H1 (cell line): ENCODE measurements at regions not wholly inside any gene's neighbourhood (a gene's known extent, or its start where the extent isn't known, plus 50 kb on each side); places are given as distances from the start of the nearest gene placed in this dataset.

Experiments used
- CTCF ChIA-PET: fragments of 300-600 bp; sonication (Branson Sonifier 250); formaldehyde crosslinking; loops from one replicate; lab custom pipeline; 2021; ENCODE audit not compliant: partially characterized antibody; lab: Charles Lee
- POLR2A ChIA-PET: fragments of 300-600 bp; sonication (Branson Sonifier 250); formaldehyde crosslinking; loops from one replicate; lab custom pipeline; 2021; ENCODE audit warnings: inconsistent platforms; ENCODE audit not compliant: partially characterized antibody; lab: Charles Lee
- DNase-seq, 2 experiments: peaks; one replicate each; pipeline versions ENCODE4 v3.0.0 to v3.0.0-alpha.2; 2010 to 2022; ENCODE audit warnings: low spot score in 2 of 2, low read depth in 1 of 2, mixed read lengths in 1 of 2
- FAIRE-seq: peaks from 2 replicates; lab custom pipeline; 2011; peaks lifted over from hg19 to GRCh38; lab: Jason Lieb, UNC
- H2AFZ ChIP-seq: 2 replicates; pipeline ENCODE4 v1.8.1; 2012; ENCODE audit warnings: low read length, inconsistent platforms
- H2AK5ac ChIP-seq: 2 replicates; pipeline ENCODE4 v1.6.1; 2013; ENCODE audit warnings: low read depth, low read length
- H2BK120ac ChIP-seq: replicated peaks from 2 replicates; pipeline ENCODE3; 2013; ENCODE audit warnings: low read depth, low read length, inconsistent platforms
- H2BK12ac ChIP-seq: 2 replicates; pipeline ENCODE4 v1.6.1; 2013; ENCODE audit warnings: low read depth, low read length
- H2BK15ac ChIP-seq: 2 replicates; pipeline ENCODE4 v1.6.1; 2013; ENCODE audit warnings: low read length
- H2BK20ac ChIP-seq: 2 replicates; pipeline ENCODE4 v1.6.1; 2013; ENCODE audit warnings: low read length
- H2BK5ac ChIP-seq: 2 replicates; pipeline ENCODE4 v1.6.1; 2013; ENCODE audit warnings: low read depth, low read length
- H3K14ac ChIP-seq: 2 replicates; pipeline ENCODE4 v1.6.1; 2013; ENCODE audit warnings: inconsistent platforms; ENCODE audit not compliant: insufficient read length
- H3K18ac ChIP-seq: 2 replicates; pipeline ENCODE4 v1.6.1; 2013; ENCODE audit warnings: low read length; ENCODE audit errors: extremely low read depth
- H3K23ac ChIP-seq: 2 replicates; pipeline ENCODE4 v1.6.1; 2013; ENCODE audit warnings: inconsistent platforms; ENCODE audit not compliant: insufficient read length
- H3K23me2 ChIP-seq: 2 replicates; pipeline ENCODE4 v1.6.1; 2013; ENCODE audit warnings: low read depth, low read length
- H3K27ac ChIP-seq: 2 replicates; pipeline ENCODE4 v1.6.1; 2011; ENCODE audit warnings: low read depth, low read length, inconsistent platforms
- H3K27me3 ChIP-seq, 4 experiments: replicated peaks in 1 of 4; 1 replicate in 1 of 4; 2 replicates in 3 of 4; pipeline versions ENCODE4 v1.6.1 to v1.8.1; 2011 to 2013; ENCODE audit warnings: low read length in 3 of 4, mild to moderate bottlenecking in 3 of 4, inconsistent platforms in 2 of 4, mixed read lengths in 2 of 4, moderate library complexity in 1 of 4; ENCODE audit not compliant: control insufficient read depth in 3 of 4, insufficient read depth in 3 of 4; ENCODE audit errors: extremely low read depth in 1 of 4
- H3K36me3 ChIP-seq, 4 experiments: 2 replicates each; pipeline versions ENCODE4 v1.6.1 to v1.8.1; 2011 to 2013; ENCODE audit warnings: mild to moderate bottlenecking in 4 of 4, low read length in 3 of 4, moderate library complexity in 2 of 4, control low read depth in 1 of 4, inconsistent platforms in 1 of 4; ENCODE audit not compliant: insufficient read depth in 4 of 4, control insufficient read depth in 2 of 4
- H3K4ac ChIP-seq: replicated peaks from 2 replicates; pipeline ENCODE3; 2013; ENCODE audit warnings: low read length, low read depth, mixed read lengths, inconsistent platforms; ENCODE audit not compliant: insufficient read length
- H3K4me1 ChIP-seq, 4 experiments: replicated peaks in 1 of 4; 1 replicate in 1 of 4; 2 replicates in 3 of 4; pipeline versions ENCODE4 v1.6.1 to v1.8.1; 2011 to 2013; ENCODE audit warnings: low read length in 3 of 4, inconsistent platforms in 2 of 4, mixed read lengths in 1 of 4; ENCODE audit not compliant: insufficient read depth in 4 of 4, control insufficient read depth in 3 of 4
- H3K4me2 ChIP-seq, 2 experiments: 2 replicates each; pipeline versions ENCODE4 v1.6.1 to v1.8.1; 2011 to 2013; ENCODE audit warnings: low read depth in 2 of 2, low read length in 2 of 2, control low read depth in 1 of 2, inconsistent platforms in 1 of 2, mild to moderate bottlenecking in 1 of 2; ENCODE audit not compliant: insufficient read depth in 1 of 2
- H3K4me3 ChIP-seq, 4 experiments: fragments of 200-600, 300-600 bp in 1 of 4; sonication (generic), shearing (Covaris generic), sonication (Bioruptor Twin) in 1 of 4; 2 replicates each; pipeline versions ENCODE4 v1.5.1 to v1.8.1; 2011 to 2016; ENCODE audit warnings: low read length in 4 of 4, low read depth in 3 of 4, control low read depth in 2 of 4, inconsistent platforms in 2 of 4, mild to moderate bottlenecking in 2 of 4, mixed read lengths in 1 of 4, moderate library complexity in 1 of 4; ENCODE audit not compliant: insufficient read depth in 2 of 4; ENCODE audit errors: extremely low read depth in 1 of 4
- H3K56ac ChIP-seq: replicated peaks from 2 replicates; pipeline ENCODE3; 2013; ENCODE audit warnings: low read depth, mild to moderate bottlenecking, mixed read lengths, low read length, inconsistent platforms; ENCODE audit not compliant: insufficient read length
- H3K79me1 ChIP-seq: 2 replicates; pipeline ENCODE4 v1.6.1; 2013; ENCODE audit warnings: low read depth, low read length, control low read depth
- H3K79me2 ChIP-seq, 2 experiments: 2 replicates each; pipeline versions ENCODE4 v1.6.1 to v1.8.1; 2012 to 2013; ENCODE audit warnings: low read length in 2 of 2, mild to moderate bottlenecking in 2 of 2, inconsistent platforms in 1 of 2; ENCODE audit not compliant: insufficient read depth in 2 of 2, control insufficient read depth in 1 of 2
- H3K9ac ChIP-seq, 4 experiments: replicated peaks in 1 of 4; 1 replicate in 1 of 4; 2 replicates in 3 of 4; pipeline versions ENCODE4 v1.6.1 to v1.8.1; 2011 to 2013; ENCODE audit warnings: low read depth in 3 of 4, low read length in 3 of 4, control low read depth in 2 of 4, mild to moderate bottlenecking in 2 of 4, moderate library complexity in 2 of 4, inconsistent platforms in 1 of 4; ENCODE audit errors: extremely low read depth in 1 of 4
- H3K9me3 ChIP-seq, 2 experiments: 2 replicates each; pipeline versions ENCODE4 v1.6.1 to v1.8.1; 2012 to 2013; ENCODE audit warnings: mild to moderate bottlenecking in 2 of 2, moderate library complexity in 2 of 2, control low read depth in 1 of 2, inconsistent platforms in 1 of 2, low read depth in 1 of 2, low read length in 1 of 2, mixed read lengths in 1 of 2; ENCODE audit not compliant: insufficient read depth in 2 of 2
- H4K20me1 ChIP-seq, 2 experiments: replicated peaks in 1 of 2; 2 replicates each; pipeline versions ENCODE3 to v1.8.1; 2011 to 2013; ENCODE audit warnings: inconsistent platforms in 2 of 2, low read length in 2 of 2, mild to moderate bottlenecking in 1 of 2; ENCODE audit not compliant: insufficient read depth in 2 of 2, control insufficient read depth in 1 of 2
- H4K5ac ChIP-seq: 2 replicates; pipeline ENCODE4 v1.6.1; 2013; ENCODE audit warnings: low read length, low read depth, mixed read lengths, inconsistent platforms; ENCODE audit not compliant: insufficient read length
- H4K8ac ChIP-seq: 2 replicates; pipeline ENCODE4 v1.8.0; 2013; ENCODE audit warnings: mild to moderate bottlenecking, moderate library complexity, low read length, inconsistent platforms; ENCODE audit not compliant: insufficient read depth; ENCODE audit errors: extremely low read depth
- H4K91ac ChIP-seq: replicated peaks from 2 replicates; pipeline ENCODE3; 2013; ENCODE audit warnings: low read length, mixed read lengths, inconsistent platforms; ENCODE audit not compliant: insufficient read length
- FOSL1 ChIP-seq: IDR thresholded peaks from 2 replicates; pipeline ENCODE4 v1.6.1; 2011; ENCODE audit warnings: mild to moderate bottlenecking, low read depth, low read length, moderate library complexity; ENCODE audit not compliant: insufficient read depth
- GTF2F1 ChIP-seq: IDR thresholded peaks from 2 replicates; pipeline ENCODE4 v1.6.1; 2012; ENCODE audit warnings: low read depth, low read length, improper control_type of control experiment, borderline replicate concordance
- NRF1 ChIP-seq: IDR thresholded peaks from 2 replicates; pipeline ENCODE4 v1.6.1; 2011; ENCODE audit warnings: mild to moderate bottlenecking, low read depth, low read length, improper control_type of control experiment
- PHF8 ChIP-seq: fragments of 200-600 bp; sonication (generic); conservative IDR thresholded peaks from 2 replicates; pipeline ENCODE4 v1.7.1; 2012; ENCODE audit warnings: low read depth, mild to moderate bottlenecking, inconsistent platforms, low read length, moderate library complexity
- SIRT6 ChIP-seq: IDR thresholded peaks from one replicate; pipeline ENCODE4 v1.7.1; 2012; ENCODE audit warnings: low read length, inconsistent platforms
- SP1 ChIP-seq: IDR thresholded peaks from 2 replicates; pipeline ENCODE4 v1.6.1; 2011; ENCODE audit warnings: low read depth, low read length
- SP2 ChIP-seq: IDR thresholded peaks from 2 replicates; pipeline ENCODE4 v1.6.1; 2012; ENCODE audit warnings: mild to moderate bottlenecking, low read length, inconsistent platforms
- SUZ12 ChIP-seq: fragments of 200-600 bp; sonication (generic); IDR thresholded peaks from 2 replicates; pipeline ENCODE4 v1.6.1; 2012; ENCODE audit warnings: mild to moderate bottlenecking, inconsistent platforms, low read length, moderate library complexity, mixed read lengths
- YY1 ChIP-seq: IDR thresholded peaks from 2 replicates; pipeline ENCODE4 v1.6.1; 2011; ENCODE audit warnings: low read depth, mild to moderate bottlenecking, low read length
- WGBS, 2 experiments: shearing (Covaris generic) in 1 of 2; methylation state at CpG; one replicate each; pipeline versions ENCODE4 v1.1.6 to v1.1.7; 2013 to 2015; ENCODE audit warnings: low lambda C conversion rate in 2 of 2, mixed read lengths in 2 of 2, inconsistent platforms in 1 of 2, low coverage in 1 of 2, missing lambda C conversion rate in 1 of 2; ENCODE audit not compliant: insufficient replicate concordance in 2 of 2, insufficient coverage in 1 of 2, insufficient read length in 1 of 2; ENCODE audit errors: extremely low coverage in 1 of 2, missing lambda C conversion rate in 1 of 2; 5-methylcytosine and 5-hydroxymethylcytosine counted together
- TF ChIP-seq, protein P1 (sequence below): IDR thresholded peaks from 2 replicates; pipeline ENCODE4 v1.6.1; 2012; ENCODE audit warnings: inconsistent platforms
- TF ChIP-seq, protein P2 (sequence below): IDR thresholded peaks from 2 replicates; pipeline ENCODE4 v1.6.1; 2011; ENCODE audit warnings: low read depth, mild to moderate bottlenecking, low read length; ENCODE audit not compliant: insufficient read depth

DNA sequence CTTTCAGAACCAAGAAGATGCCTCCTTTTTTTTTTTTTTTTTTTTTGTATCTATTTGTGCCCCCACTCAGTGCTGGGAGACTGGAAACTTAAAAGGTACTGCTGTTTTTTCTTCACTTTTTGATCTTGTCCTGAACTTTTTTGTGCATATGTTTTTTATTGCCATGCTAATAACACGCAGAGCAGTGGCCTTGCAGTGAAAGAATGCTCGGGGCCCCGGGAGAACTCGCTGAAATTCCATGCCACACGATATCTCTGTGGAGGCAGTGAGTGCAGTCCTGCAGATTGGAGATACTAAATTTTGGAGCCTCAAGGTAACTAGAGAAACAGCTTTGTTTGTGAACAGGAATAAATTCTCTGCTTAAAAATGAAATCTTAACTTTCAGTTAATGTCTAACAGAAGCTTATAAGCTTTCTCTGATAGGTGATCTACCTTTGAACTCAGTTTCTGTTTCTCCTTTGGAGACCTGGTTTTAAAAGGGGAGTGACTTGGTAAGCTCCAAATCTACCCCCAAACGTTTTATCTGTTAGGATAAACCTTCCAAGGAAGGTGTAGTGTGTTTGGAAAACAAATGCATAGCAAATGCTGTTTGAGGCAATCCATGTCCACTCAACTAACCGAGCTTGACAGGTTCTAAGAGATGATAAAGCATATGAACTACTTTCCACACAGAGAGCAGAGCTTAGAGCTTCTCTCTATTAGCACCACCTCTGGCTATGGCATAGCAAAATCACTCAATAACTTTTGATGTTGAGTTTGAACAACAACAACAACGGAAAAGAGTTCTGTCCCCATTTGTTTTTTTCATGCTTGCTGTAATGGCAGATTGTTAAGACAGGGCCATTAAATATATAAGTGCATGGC lies 113.7 kb upstream of the PLXNA2 start:
- H2BK5ac ChIP-seq = no peak overlapping the region
- H3K27ac ChIP-seq = no peak overlapping the region
- H3K4ac ChIP-seq = no peak overlapping the region
- no peak overlapping the region for H4K8ac ChIP-seq
- no peaks in the 10 kb centered on the region for H3K23me2 ChIP-seq
- H3K23ac ChIP-seq = no peak overlapping the region
- H4K91ac ChIP-seq = no peak overlapping the region
- no peaks in the 10 kb centered on the region for H3K9me3 ChIP-seq
- no peaks in the 10 kb centered on the region for H3K36me3 ChIP-seq
- no peak overlapping the region for H2BK12ac ChIP-seq
- H4K20me1 ChIP-seq = no peaks in the 10 kb centered on the region
- no peak overlapping the region for H3K4me2 ChIP-seq
- H2BK20ac ChIP-seq = no peak overlapping the region
- H3K56ac ChIP-seq = no peak overlapping the region
- no peaks in the 10 kb centered on the region for H3K79me1 ChIP-seq
- FAIRE-seq = no peak
- no peak overlapping the region for H2AFZ ChIP-seq
- ChIA-PET CTCF (interaction anchor here (1.6 kb wide), 1 partner anchor 295 kb away, joined by 3 read pairs; no protein-coding TSS in a partner anchor), POLR2A (no interaction called here)
- no peak overlapping the region for H2BK15ac ChIP-seq
- no peak overlapping the region for H3K18ac ChIP-seq
- H3K27me3 ChIP-seq = no peaks in the 10 kb centered on the region
- H3K4me3 ChIP-seq = no peak overlapping the region
- no peak for DNase-seq
- TF ChIP-seq SIRT6 (no peak), YY1 (no peak), SP1 (no peak), PHF8 (no peak), FOSL1 (no peak), SP2 (no peak), GTF2F1 (no peak), SUZ12 (no peak), NRF1 (no peak)
- TF ChIP-seq, protein P1, sequence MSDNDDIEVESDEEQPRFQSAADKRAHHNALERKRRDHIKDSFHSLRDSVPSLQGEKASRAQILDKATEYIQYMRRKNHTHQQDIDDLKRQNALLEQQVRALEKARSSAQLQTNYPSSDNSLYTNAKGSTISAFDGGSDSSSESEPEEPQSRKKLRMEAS = no peak
- TF ChIP-seq, protein P2, sequence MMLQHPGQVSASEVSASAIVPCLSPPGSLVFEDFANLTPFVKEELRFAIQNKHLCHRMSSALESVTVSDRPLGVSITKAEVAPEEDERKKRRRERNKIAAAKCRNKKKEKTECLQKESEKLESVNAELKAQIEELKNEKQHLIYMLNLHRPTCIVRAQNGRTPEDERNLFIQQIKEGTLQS = no peak
- peaks cover 0 to 4% (median 0%) of the 10 kb centered on the region in 4 experiments; a peak in 3 of 7 replicates for H3K4me1 ChIP-seq
- no peak overlapping the region for H3K14ac ChIP-seq
- H3K9ac ChIP-seq = no peak overlapping the region
- H2AK5ac ChIP-seq = no peak overlapping the region
- H2BK120ac ChIP-seq = no peak overlapping the region
- no peak overlapping the region for H4K5ac ChIP-seq
- H3K79me2 ChIP-seq = no peaks in the 10 kb centered on the region
- 70% methylated on average over 8 of the region's 8 CpGs; no CpG with 5 or more reads in 1 of the 2 experiments for WGBS, 2 experiments
